Coronary artery (tissue), 2 donors: ENCODE measurements at regions not wholly inside any gene's neighbourhood (a gene's known extent, or its start where the extent isn't known, plus 50 kb on each side); places are given as distances from the start of the nearest gene placed in this dataset.

Source experiments
- DNase-seq: peaks from one replicate; pipeline ENCODE4 v3.0.0-alpha.2; 2017; ENCODE audit warnings: low spot score
- H3K27ac ChIP-seq, 2 donors: fragments of 200-600 bp; sonication (generic); one replicate each; pipeline ENCODE4 v1.5.1; 2016 to 2019
- H3K4me3 ChIP-seq: fragments of 200-600 bp; sonication (generic); 2 replicates; pipeline ENCODE4 v1.5.1; 2016; ENCODE audit warnings: mild to moderate bottlenecking, moderate library complexity
- CTCF ChIP-seq: fragments of 200-600 bp; sonication (generic); IDR thresholded peaks from one replicate; pipeline ENCODE4 v1.5.1; 2019; ENCODE audit warnings: antibody characterized with exemption

GRCh38 chr10:33460505-33461294 is 126.2 kb upstream of the NRP1 start:
- no peak for DNase-seq
- no peak for TF ChIP-seq CTCF
- H3K27ac ChIP-seq: peak overlapping the region; percentile 17 to 47
- no peak overlapping the region for H3K4me3 ChIP-seq

GRCh38 chr10:33459602-33460001 is 125.1 kb upstream of the NRP1 start:
- Histone ChIP-seq H3K27ac (no peak overlapping the region), H3K4me3 (no peak overlapping the region)
- TF ChIP-seq CTCF: no peak
- DNase-seq: no peak

- H3K4me3 ChIP-seq: no peak overlapping the region
- TF ChIP-seq CTCF: no peak
- H3K27ac ChIP-seq: no peak overlapping the region
- DNase-seq: no peak
Measured at GRCh38 chr10:33455029-33455428, 120.6 kb upstream of the NRP1 start.

- Histone ChIP-seq H3K27ac (no peak overlapping the region), H3K4me3 (no peak overlapping the region)
- no peak for DNase-seq
- TF ChIP-seq CTCF: no peak
Measured at GRCh38 chr10:33454554-33454953, 120.1 kb upstream of the NRP1 start.

GRCh38 chr10:33453081-33454025 is 118.9 kb upstream of the NRP1 start:
- no peak for DNase-seq
- no peak for TF ChIP-seq CTCF
- H3K4me3 ChIP-seq: no peak overlapping the region
- H3K27ac ChIP-seq: no peak overlapping the region

GRCh38 chr10:33448421-33449140 is 114.1 kb upstream of the NRP1 start:
- no peak overlapping the region for H3K27ac ChIP-seq
- H3K4me3 ChIP-seq: no peak overlapping the region
- no peak for TF ChIP-seq CTCF
- no peak for DNase-seq
